K562 (cell line): ENCODE measurements at regions not wholly inside any gene's neighbourhood (a gene's known extent, or its start where the extent isn't known, plus 50 kb on each side); places are given as distances from the start of the nearest gene placed in this dataset.

Source experiments
- ATAC-seq: fragments of 200-7000 bp; cut with Tn5 transposase; 3 replicates; pipeline ENCODE4 v1.9.1; 2020; ENCODE audit warnings: moderate library complexity
- BruUV-seq: library from RNA; stranded (reverse); fragments of 400-500 nt; replicated peaks from 2 replicates; lab custom pipeline; 2021; lab: Mats Ljungman, UMichigan
- CTCF ChIA-PET: fragments of 300-600 bp; formaldehyde crosslinking; extraction: SDS; loops from one replicate; lab custom pipeline; 2021; ENCODE audit warnings: low intra/inter-chr PET ratio; lab: Yijun Ruan, JAX
- POLR2A ChIA-PET: fragments of 300-600, 350-650 bp; sonication (Branson Sonifier 250); formaldehyde crosslinking; extraction: SDS; loops from one replicate; lab custom pipeline; 2021; ENCODE audit warnings: antibody characterized with exemption, inconsistent platforms; lab: Yijun Ruan, JAX
- DNase-seq, 4 experiments: peaks; one replicate each; pipeline versions ENCODE4 v3.0.0 to v3.0.0-alpha.2; 2011 to 2018; ENCODE audit warnings: low spot score in 3 of 4, mixed read lengths in 3 of 4; ENCODE audit errors: extremely low read depth in 1 of 4
- FAIRE-seq: peaks from 2 replicates; lab custom pipeline; 2011; peaks lifted over from hg19 to GRCh38; lab: Jason Lieb, UNC
- H2AFZ ChIP-seq: 2 replicates; pipeline ENCODE4 v1.6.0; 2011; ENCODE audit warnings: low read depth, low read length, control low read depth, inconsistent platforms
- H3K27ac ChIP-seq: fragments of 200-600 bp; 3 replicates; pipeline ENCODE4 v1.8.0; 2011; ENCODE audit warnings: low read depth, mild to moderate bottlenecking, control low read depth, inconsistent platforms, low read length, moderate library complexity, mixed read lengths; ENCODE audit errors: extremely low read depth
- H3K27me3 ChIP-seq, 2 experiments: fragments of 300-600 bp in 1 of 2; 2 replicates in 1 of 2; 3 replicates in 1 of 2; pipeline versions ENCODE4 v1.6.0 to v1.8.0; 2011; ENCODE audit warnings: inconsistent platforms in 2 of 2, low read length in 2 of 2, mild to moderate bottlenecking in 1 of 2, mixed read lengths in 1 of 2, moderate library complexity in 1 of 2; ENCODE audit not compliant: control insufficient read depth in 2 of 2, insufficient read depth in 2 of 2
- H3K36me3 ChIP-seq: fragments of 300-600 bp; 3 replicates; pipeline ENCODE4 v1.8.0; 2011; ENCODE audit warnings: mild to moderate bottlenecking, low read length, inconsistent platforms; ENCODE audit not compliant: control insufficient read depth, insufficient read depth
- H3K4me1 ChIP-seq, 2 experiments: fragments of 200-600 bp in 1 of 2; replicated peaks in 1 of 2; 2 replicates in 1 of 2; 3 replicates in 1 of 2; pipeline versions ENCODE4 v1.5.1 to v1.8.0; 2011; ENCODE audit warnings: inconsistent platforms in 2 of 2, low read length in 2 of 2, mild to moderate bottlenecking in 1 of 2, mixed read lengths in 1 of 2, moderate library complexity in 1 of 2; ENCODE audit not compliant: control insufficient read depth in 2 of 2, insufficient read depth in 2 of 2
- H3K4me2 ChIP-seq: 2 replicates; pipeline ENCODE4 v1.6.1; 2011; ENCODE audit warnings: low read length, control low read depth, inconsistent platforms, mixed read lengths; ENCODE audit not compliant: insufficient read depth
- H3K4me3 ChIP-seq: fragments of 200-600 bp; sonication (generic), shearing (Covaris generic); 2 replicates; pipeline ENCODE4 v1.5.1; 2016; ENCODE audit warnings: control low read depth, inconsistent platforms
- H3K79me2 ChIP-seq: fragments of 200-600 bp; 3 replicates; pipeline ENCODE4 v1.8.0; 2011; ENCODE audit warnings: low read length, inconsistent platforms; ENCODE audit not compliant: control insufficient read depth, insufficient read depth
- H3K9ac ChIP-seq, 2 experiments: 2 replicates each; pipeline versions ENCODE4 v1.6.0 to v1.6.1; 2011; ENCODE audit warnings: low read depth in 2 of 2, low read length in 2 of 2, control low read depth in 1 of 2, inconsistent platforms in 1 of 2, mild to moderate bottlenecking in 1 of 2, mixed read lengths in 1 of 2; ENCODE audit not compliant: insufficient read depth in 1 of 2
- H3K9me1 ChIP-seq: one replicate; pipeline ENCODE4 v1.6.0; 2011; ENCODE audit warnings: inconsistent platforms, mild to moderate bottlenecking, low read length, moderate library complexity; ENCODE audit not compliant: control insufficient read depth, insufficient read depth
- H3K9me3 ChIP-seq: replicated peaks from 2 replicates; pipeline ENCODE4 v1.5.1; 2011; ENCODE audit warnings: low read depth, low read length, inconsistent platforms; ENCODE audit not compliant: control insufficient read depth, insufficient read depth
- H4K20me1 ChIP-seq: replicated peaks from 2 replicates; pipeline ENCODE4 v1.6.1; 2011; ENCODE audit warnings: low read length, inconsistent platforms, mixed read lengths; ENCODE audit not compliant: control insufficient read depth, insufficient read depth
- HBP1 ChIP-seq: fragments of 450-650 bp; formaldehyde crosslinking; IDR thresholded peaks from 2 replicates; pipeline ENCODE4 v1.4.0; 2022; ENCODE audit warnings: missing genetic modification characterization
- MAFF ChIP-seq: IDR thresholded peaks from 2 replicates; pipeline ENCODE4 v1.6.1; 2012; ENCODE audit warnings: low read length, improper control_type of control experiment
- MGA ChIP-seq: fragments of 450-650 bp; IDR thresholded peaks from 2 replicates; pipeline ENCODE4 v1.6.1; 2016; ENCODE audit warnings: mild to moderate bottlenecking, moderate library complexity
- RNF219 ChIP-seq: fragments of 250-450 bp; sonication (Bioruptor Pico); IDR thresholded peaks from 2 replicates; pipeline ENCODE4 v1.5.0; 2022; ENCODE audit warnings: mild to moderate bottlenecking
- SREBF1 ChIP-seq: fragments of 150-350 bp; IDR thresholded peaks from 2 replicates; pipeline ENCODE4 v1.6.1; 2014; ENCODE audit warnings: antibody characterized with exemption, low read depth, low read length, borderline replicate concordance
- XRCC3 ChIP-seq: fragments of 450-650 bp; IDR thresholded peaks from 2 replicates; pipeline ENCODE4 v1.6.1; 2017; ENCODE audit warnings: mild to moderate bottlenecking, moderate library complexity
- XRCC4 ChIP-seq: IDR thresholded peaks from one replicate; pipeline ENCODE4 v1.6.1; 2011; ENCODE audit not compliant: insufficient read depth, insufficient read length; ENCODE audit errors: extremely low read depth
- ZNF507 ChIP-seq: conservative IDR thresholded peaks from 2 replicates; pipeline ENCODE4 v1.6.1; 2017; ENCODE audit warnings: missing genetic modification characterization, missing compliant biosample characterization
- ZNF764 ChIP-seq: fragments of 250-450 bp; sonication (Bioruptor Pico); IDR thresholded peaks from 2 replicates; pipeline ENCODE4 v1.4.0; 2020; ENCODE audit warnings: low read depth, mild to moderate bottlenecking, moderate library complexity
- WGBS: fragments of 100-300 bp; shearing (Covaris generic); methylation state at CpG from one replicate; pipeline ENCODE4 v1.1.6; 2016; ENCODE audit warnings: low coverage, mixed read lengths; ENCODE audit not compliant: insufficient coverage; ENCODE audit errors: missing lambda C conversion rate; 5-methylcytosine and 5-hydroxymethylcytosine counted together
- in situ Hi-C: fragments of 300-500 bp; cut with MboI; formaldehyde crosslinking; loops from 4 replicates; pipeline ENCODE4 v1.15.0; 2018; ENCODE audit warnings: inconsistent platforms, mixed read lengths
- intact Hi-C: fragments of 100-400 bp; cut with micrococcal nuclease; formaldehyde crosslinking; loops from 2 replicates; pipeline ENCODE4 v1.14.2; 2022

DNA sequence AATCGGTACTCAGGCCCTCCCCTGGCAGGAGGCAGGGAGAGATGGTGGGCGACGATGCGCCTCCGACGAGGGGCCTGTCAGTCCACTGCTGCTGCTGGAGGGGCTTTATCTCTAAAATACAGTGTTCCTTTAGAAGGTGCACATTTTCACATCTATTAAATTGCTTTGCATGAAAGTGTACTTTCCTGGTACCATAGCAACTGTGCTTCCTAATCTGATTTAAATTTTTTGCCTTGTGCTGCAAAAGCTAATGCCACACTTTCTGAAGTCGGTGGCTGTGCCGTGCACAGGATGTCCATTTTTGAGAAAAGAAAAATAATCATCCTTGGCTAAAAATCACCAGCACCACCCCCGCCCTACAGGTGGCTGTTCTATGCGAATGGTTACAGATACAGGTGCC is 262.0 kb upstream of the CDH4 start:
- BruUV-seq = no TSS peak
- ATAC-seq = no peak
- Histone ChIP-seq H2AFZ (no peak overlapping the region), H3K27ac (no peak overlapping the region), H4K20me1 (no peaks in the 10 kb centered on the region), H3K9me3 (no peaks in the 10 kb centered on the region), H3K36me3 (no peaks in the 10 kb centered on the region), H3K4me1 (no peaks in the 10 kb centered on the region), H3K9me1 (no peaks in the 10 kb centered on the region), H3K79me2 (no peaks in the 10 kb centered on the region), H3K27me3 (peaks cover 0 to 18% of the 10 kb centered on the region in 2 experiments; a peak in 2 of 5 replicates), H3K9ac (no peak overlapping the region), H3K4me2 (no peak overlapping the region), H3K4me3 (no peak overlapping the region)
- intact Hi-C loops = no loop called here
- in situ Hi-C loops = no loop called here
- no peak for DNase-seq
- WGBS = 0% methylated on average over 10 of the region's 10 CpGs
- FAIRE-seq = no peak
- ChIA-PET POLR2A (no interaction called here), CTCF (no interaction called here)
- no peak for TF ChIP-seq MAFF
- TF ChIP-seq XRCC4 = no peak
- no peak for TF ChIP-seq RNF219 (CRISPR knock-in tag)
- TF ChIP-seq HBP1 (CRISPR knock-in tag) = no peak
- no peak for TF ChIP-seq SREBF1
- TF ChIP-seq XRCC3 = no peak
- no peak for TF ChIP-seq ZNF507 (tag)
- TF ChIP-seq MGA = no peak
- no peak for TF ChIP-seq ZNF764
